Transverse colon (tissue), 4 donors: ENCODE measurements at regions not wholly inside any gene's neighbourhood (a gene's known extent, or its start where the extent isn't known, plus 50 kb on each side); places are given as distances from the start of the nearest gene placed in this dataset.

Experiments used
- CTCF ChIP-seq, 5 experiments: fragments of 200-600 bp in 3 of 5; fragments of 450-650 bp in 2 of 5; sonication (generic) in 3 of 5; IDR thresholded peaks; 1 replicate in 2 of 5; 2 replicates in 3 of 5; pipeline ENCODE4 v1.5.1; 2016 to 2017; ENCODE audit warnings: antibody characterized with exemption in 5 of 5, inconsistent platforms in 3 of 5, mild to moderate bottlenecking in 2 of 5, moderate library complexity in 1 of 5
- POLR2AphosphoS5 ChIP-seq, 3 donors: sonication (generic); formaldehyde crosslinking; IDR thresholded peaks; one replicate each; pipeline ENCODE4 v1.6.1; 2016; ENCODE audit warnings: antibody characterized with exemption in 3 of 3

- TF ChIP-seq CTCF (IDR thresholded peaks at IDR 0.05) (no peak), POLR2AphosphoS5 (IDR thresholded peaks at IDR 0.05) (no peak)
Measured at GRCh38 chr6:27579973-27580372, 107.1 kb upstream of the ZNF184 start.
